Lung (tissue), 11 donors: ENCODE measurements at regions not wholly inside any gene's neighbourhood (a gene's known extent, or its start where the extent isn't known, plus 50 kb on each side); places are given as distances from the start of the nearest gene placed in this dataset.
A peak's percentile ranks its signal among the peaks of the same experiment; 100 is the strongest.

Experiments used
- ATAC-seq: fragments of 200-7000 bp; cut with Tn5 transposase; one replicate; pipeline ENCODE4 v1.9.1; 2020; ENCODE audit warnings: moderate number of reproducible peaks; ENCODE audit not compliant: insufficient read depth, low FRiP score
- DNase-seq, 3 donors: peaks; one replicate each; pipeline ENCODE4 v3.0.0-alpha.2; 2013 to 2017
- H3K27ac ChIP-seq, 2 donors: one replicate each; pipeline ENCODE4 v1.5.1; 2013; ENCODE audit warnings: mild to moderate bottlenecking in 2 of 2, moderate library complexity in 2 of 2, control low read depth in 1 of 2, inconsistent platforms in 1 of 2, low read depth in 1 of 2, low read length in 1 of 2
- H3K27me3 ChIP-seq, 3 donors: one replicate each; pipeline ENCODE4 v1.5.1; 2013; ENCODE audit warnings: low read length in 2 of 3; ENCODE audit not compliant: control insufficient read depth in 3 of 3, insufficient read depth in 3 of 3
- H3K36me3 ChIP-seq, 4 donors: one replicate each; pipeline ENCODE4 v1.5.1; 2013; ENCODE audit warnings: low read length in 4 of 4, mild to moderate bottlenecking in 1 of 4, moderate library complexity in 1 of 4; ENCODE audit not compliant: control insufficient read depth in 4 of 4, insufficient read depth in 4 of 4
- H3K4me1 ChIP-seq, 5 donors: one replicate each; pipeline ENCODE4 v1.5.1; 2013; ENCODE audit warnings: low read length in 5 of 5, mild to moderate bottlenecking in 2 of 5, moderate library complexity in 1 of 5; ENCODE audit not compliant: control insufficient read depth in 5 of 5, insufficient read depth in 5 of 5
- H3K4me3 ChIP-seq: one replicate; pipeline ENCODE4 v1.5.1; 2013; ENCODE audit warnings: mild to moderate bottlenecking, control low read depth, moderate library complexity
- H3K9ac ChIP-seq, 2 donors: one replicate each; pipeline ENCODE4 v1.5.1; 2013; ENCODE audit warnings: low read length in 2 of 2, control low read depth in 1 of 2; ENCODE audit not compliant: insufficient read depth in 1 of 2
- H3K9me3 ChIP-seq, 4 donors: one replicate each; pipeline ENCODE4 v1.5.1; 2013; ENCODE audit warnings: low read length in 3 of 4, mild to moderate bottlenecking in 1 of 4, moderate library complexity in 1 of 4; ENCODE audit not compliant: control insufficient read depth in 4 of 4, insufficient read depth in 3 of 4
- WGBS, 2 donors: extraction: QIAGEN DNeasy Blood & Tissue Kit; methylation state at CpG; one replicate each; pipeline ENCODE4 v1.1.7; 2013; 5-methylcytosine and 5-hydroxymethylcytosine counted together
- TF ChIP-seq, protein P1 (sequence below): IDR thresholded peaks from 2 replicates; pipeline ENCODE4 v1.5.1; 2012; ENCODE audit warnings: mild to moderate bottlenecking; ENCODE audit errors: control extremely low read depth, extremely low read depth
- donor health status: control.
- donor health status: control.
- donor health status: Bipolar disorder and iron deficiency.
- donor health status: healthy.
- donor health status: DM: yes; HTN: yes; CAD: no.

DNA sequence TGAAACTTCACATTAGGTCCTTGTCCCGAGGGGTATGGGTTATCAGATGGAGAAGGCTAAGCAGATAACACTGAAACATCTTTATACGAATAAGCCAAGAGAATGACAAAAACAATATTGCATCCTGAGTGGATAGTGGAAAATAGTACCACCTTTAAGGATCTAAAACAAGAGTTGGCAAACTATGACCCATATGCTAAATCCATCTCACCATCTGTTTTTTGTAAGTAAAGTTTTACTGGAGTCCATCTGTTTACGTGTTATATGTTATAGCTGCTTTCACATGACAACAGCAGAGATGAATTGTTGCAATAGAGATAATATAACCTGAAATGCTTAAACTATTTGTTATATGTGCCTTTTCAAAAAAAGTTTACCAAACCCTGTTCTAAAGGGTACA lies 76.1 kb upstream of the TRDN start:
- Histone ChIP-seq H3K36me3 (no peaks in the 10 kb centered on the region), H3K4me3 (no peak overlapping the region), H3K9me3 (no peaks in the 10 kb centered on the region), H3K4me1 (no peaks in the 10 kb centered on the region), H3K27me3 (no peaks in the 10 kb centered on the region), H3K9ac (no peak overlapping the region), H3K27ac (no peak overlapping the region)
- DNase-seq (no peak), ATAC-seq (no peak)
- 81 to 86% methylated on average over 3 of the region's 3 CpGs for WGBS, 2 donors
- TF ChIP-seq, protein P1, sequence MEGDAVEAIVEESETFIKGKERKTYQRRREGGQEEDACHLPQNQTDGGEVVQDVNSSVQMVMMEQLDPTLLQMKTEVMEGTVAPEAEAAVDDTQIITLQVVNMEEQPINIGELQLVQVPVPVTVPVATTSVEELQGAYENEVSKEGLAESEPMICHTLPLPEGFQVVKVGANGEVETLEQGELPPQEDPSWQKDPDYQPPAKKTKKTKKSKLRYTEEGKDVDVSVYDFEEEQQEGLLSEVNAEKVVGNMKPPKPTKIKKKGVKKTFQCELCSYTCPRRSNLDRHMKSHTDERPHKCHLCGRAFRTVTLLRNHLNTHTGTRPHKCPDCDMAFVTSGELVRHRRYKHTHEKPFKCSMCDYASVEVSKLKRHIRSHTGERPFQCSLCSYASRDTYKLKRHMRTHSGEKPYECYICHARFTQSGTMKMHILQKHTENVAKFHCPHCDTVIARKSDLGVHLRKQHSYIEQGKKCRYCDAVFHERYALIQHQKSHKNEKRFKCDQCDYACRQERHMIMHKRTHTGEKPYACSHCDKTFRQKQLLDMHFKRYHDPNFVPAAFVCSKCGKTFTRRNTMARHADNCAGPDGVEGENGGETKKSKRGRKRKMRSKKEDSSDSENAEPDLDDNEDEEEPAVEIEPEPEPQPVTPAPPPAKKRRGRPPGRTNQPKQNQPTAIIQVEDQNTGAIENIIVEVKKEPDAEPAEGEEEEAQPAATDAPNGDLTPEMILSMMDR, result no peak

DNA sequence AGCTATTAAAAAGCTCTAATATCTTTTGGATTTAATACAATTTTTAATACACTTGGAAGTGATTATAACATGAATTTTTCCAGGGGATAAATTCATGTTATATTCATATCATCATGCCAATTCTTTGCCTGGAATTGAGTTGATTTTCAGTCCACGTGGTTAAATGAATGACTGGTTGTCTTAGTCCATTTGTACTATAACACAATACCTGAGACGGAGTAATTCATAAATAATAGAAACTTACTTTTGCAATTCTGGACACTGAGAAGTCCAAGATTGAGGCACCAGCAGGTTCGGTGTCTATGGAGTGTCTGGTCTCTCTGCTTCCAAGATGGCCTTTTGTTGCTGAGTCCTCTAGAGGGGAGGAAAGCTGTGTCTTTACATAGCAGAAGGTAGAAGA lies 66.2 kb upstream of the TRDN start:
- 82 to 85% methylated on average over 3 of the region's 3 CpGs for WGBS, 2 donors
- H3K36me3 ChIP-seq, result no peaks in the 10 kb centered on the region
- TF ChIP-seq, protein P1, result no peak
- H3K27ac ChIP-seq, result no peak overlapping the region
- H3K9me3 ChIP-seq, result no peaks in the 10 kb centered on the region
- DNase-seq, result peak in 1 of 3 donors; percentile 0
- H3K9ac ChIP-seq, result no peak overlapping the region
- no peaks in the 10 kb centered on the region for H3K4me1 ChIP-seq
- no peak overlapping the region for H3K4me3 ChIP-seq
- ATAC-seq, result no peak
- H3K27me3 ChIP-seq, result no peaks in the 10 kb centered on the region

- ATAC-seq, result no peak
- DNase-seq, result no peak
- Histone ChIP-seq H3K4me1 (no peaks in the 10 kb centered on the region), H3K27ac (no peak overlapping the region), H3K9ac (no peak overlapping the region), H3K36me3 (no peaks in the 10 kb centered on the region), H3K9me3 (no peaks in the 10 kb centered on the region), H3K27me3 (no peaks in the 10 kb centered on the region), H3K4me3 (no peak overlapping the region)
- TF ChIP-seq, protein P1, result no peak
- WGBS, 2 donors, result 78 to 80% methylated on average over 1 of the region's 1 CpG
Measured at GRCh38 chr6:123687864-123688263, 51.1 kb upstream of the TRDN start.
